Heart left ventricle (tissue), 13 donors: ENCODE measurements at regions not wholly inside any gene's neighbourhood (a gene's known extent, or its start where the extent isn't known, plus 50 kb on each side); places are given as distances from the start of the nearest gene placed in this dataset.

Experiments
- CTCF ChIP-seq, 12 donors: fragments of 200-600 bp; sonication (generic) in 4 of 12; IDR thresholded peaks; one replicate each; pipeline versions ENCODE4 v1.5.0 to v1.8.0; 2018 to 2022; ENCODE audit warnings: antibody characterized with exemption in 12 of 12, mild to moderate bottlenecking in 5 of 12
- POLR2A ChIP-seq, 2 donors: fragments of 450-650 bp; IDR thresholded peaks; one replicate each; pipeline ENCODE4 v1.6.1; 2017; ENCODE audit warnings: antibody characterized with exemption in 2 of 2, mild to moderate bottlenecking in 2 of 2, moderate library complexity in 2 of 2
- donor health status: ischemic (EF 13 %, LVEDD 7.1; RV severe dilation, severe dysfunction).
- donor health status: DM: no; HTN: yes; CAD: no.
- donor health status: DM: no; HTN: no; CAD: no.
- donor health status: ischemic (EF 25% LVEDD 6.9; RV normal size, moderate dysfunction).
- donor health status: ischemic (EF 25% LVEDD 5.7; RV mildly dilated, moderate dysfunction).
- donor health status: ischemic (EF 35%, LVEDD 5.7; RV mildly dilated, moderate dysfunction).
- donor health status: nonischemic (EF 11% LVEDD 7.7; RV severe dilation, severe dysfunction).
- donor health status: DM: yes; HTN: yes; CAD: no.
- donor health status: PGD.
- donor health status: ischemic (EF 29% LVEDD 5.4; RV normal size, mild dysfunction).
- donor health status: nonischemic (EF 23%, LVEDD 6.1; RV moderate dilation, normal function).

GRCh38 chr2:117087535-117088291 is 726.8 kb upstream of the DDX18 start:
- TF ChIP-seq CTCF (IDR thresholded peaks at IDR 0.05) (no peak), POLR2A (IDR thresholded peaks at IDR 0.05) (no peak)
